Upper lobe of left lung (tissue), 4 donors: ENCODE measurements at regions not wholly inside any gene's neighbourhood (a gene's known extent, or its start where the extent isn't known, plus 50 kb on each side); places are given as distances from the start of the nearest gene placed in this dataset.

Source experiments
- CTCF ChIP-seq, 6 experiments: fragments of 450-650 bp in 4 of 6; fragments of 200-600 bp in 2 of 6; sonication (generic) in 2 of 6; IDR thresholded peaks; one replicate each; pipeline ENCODE4 v1.5.1; 2016 to 2019; ENCODE audit warnings: antibody characterized with exemption in 6 of 6
- EP300 ChIP-seq, 4 donors: sonication (generic); formaldehyde crosslinking; IDR thresholded peaks; one replicate each; pipeline ENCODE4 v1.5.1; 2017; ENCODE audit warnings: antibody characterized with exemption in 4 of 4, control low read depth in 2 of 4
- POLR2A ChIP-seq, 4 donors: fragments of 450-650 bp; IDR thresholded peaks; one replicate each; pipeline ENCODE4 v1.5.1; 2016 to 2017; ENCODE audit warnings: antibody characterized with exemption in 4 of 4, mild to moderate bottlenecking in 2 of 4
- POLR2AphosphoS5 ChIP-seq, 2 donors: sonication (generic); formaldehyde crosslinking; IDR thresholded peaks; one replicate each; pipeline ENCODE4 v1.5.1; 2017; ENCODE audit warnings: antibody characterized with exemption in 2 of 2

DNA sequence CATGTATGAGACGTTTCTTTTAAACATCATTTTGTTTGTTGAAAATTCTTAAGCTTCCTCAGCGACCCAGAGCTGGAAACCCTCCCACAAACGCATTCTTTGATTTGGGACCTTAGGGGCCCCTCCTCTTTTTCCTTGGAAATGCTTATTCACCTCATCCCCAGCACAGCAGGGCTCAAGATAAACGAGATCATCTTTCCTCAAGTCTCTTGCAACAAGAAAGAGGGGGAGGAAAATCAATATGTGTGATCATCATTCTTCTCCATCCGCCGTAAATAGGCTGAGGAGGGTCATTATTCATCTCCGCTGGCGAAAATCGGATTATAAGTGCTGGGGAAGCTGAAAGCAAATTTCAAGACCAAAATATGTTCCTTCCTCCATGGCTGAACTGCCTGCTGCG, 1415.2 kb downstream of the AACS start:
- TF ChIP-seq CTCF (IDR thresholded peaks at IDR 0.05) (no peak), EP300 (IDR thresholded peaks at IDR 0.05) (no peak), POLR2AphosphoS5 (IDR thresholded peaks at IDR 0.05) (no peak), POLR2A (IDR thresholded peaks at IDR 0.05) (no peak)
